ENCODE measurements at regions not wholly inside any gene's neighbourhood (a gene's known extent, or its start where the extent isn't known, plus 50 kb on each side); places are given as distances from the start of the nearest gene placed in this dataset.
"Not testable (repeated sequence)": the region's sequence is repeated elsewhere in the genome, so short reads cannot be mapped to it uniquely, and the experiment has no call there.

DNA sequence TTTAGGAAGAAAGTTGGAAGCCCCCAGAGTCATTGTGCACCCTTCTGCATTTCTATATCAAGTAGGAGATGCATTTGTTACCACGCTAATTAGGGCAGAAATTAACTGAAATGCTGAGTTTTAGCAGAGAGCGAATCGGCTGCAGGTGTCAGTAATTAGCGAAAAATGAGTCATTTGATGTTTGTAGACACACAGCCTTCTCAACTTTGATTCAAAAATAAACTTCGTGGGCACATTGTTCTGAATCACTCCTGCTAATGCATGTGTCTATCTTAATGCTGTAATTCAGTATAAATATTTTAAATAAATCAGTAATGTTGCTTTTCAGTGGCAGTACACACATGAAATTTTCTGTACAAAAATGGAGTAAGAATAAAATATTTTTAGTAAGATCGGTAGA lies 109.5 kb upstream of the CARD11 start:
- no peak overlapping the region for H3K4me3 ChIP-seq (ENCODE audit: low read depth in 1 of 3, low read length in 3 of 3)
- no peak for FAIRE-seq
- no peaks in the 10 kb centered on the region for H3K27me3 ChIP-seq (ENCODE audit: control insufficient read depth in 3 of 3, insufficient read depth in 3 of 3, low read length in 3 of 3)
- no peaks in the 10 kb centered on the region for H3K9me3 ChIP-seq (ENCODE audit: control insufficient read depth in 2 of 2, insufficient read depth in 1 of 2, low read depth in 1 of 2, low read length in 1 of 2)
- DNase-seq = no peak
- WGBS, 3 donors = 55 to 72% (median 61%) methylated on average over 6 of the region's 6 CpGs
- H3K4me1 ChIP-seq (ENCODE audit: control insufficient read depth in 3 of 3, insufficient read depth in 2 of 3, low read depth in 1 of 3, low read length in 2 of 3) = no peaks in the 10 kb centered on the region
- no peaks in the 10 kb centered on the region for H3K36me3 ChIP-seq (ENCODE audit: control insufficient read depth in 3 of 3, insufficient read depth in 2 of 3, low read depth in 1 of 3, low read length in 3 of 3)
- H3K27ac ChIP-seq (ENCODE audit: low read depth in 1 of 3, low read length in 2 of 3) = no peak overlapping the region

DNA sequence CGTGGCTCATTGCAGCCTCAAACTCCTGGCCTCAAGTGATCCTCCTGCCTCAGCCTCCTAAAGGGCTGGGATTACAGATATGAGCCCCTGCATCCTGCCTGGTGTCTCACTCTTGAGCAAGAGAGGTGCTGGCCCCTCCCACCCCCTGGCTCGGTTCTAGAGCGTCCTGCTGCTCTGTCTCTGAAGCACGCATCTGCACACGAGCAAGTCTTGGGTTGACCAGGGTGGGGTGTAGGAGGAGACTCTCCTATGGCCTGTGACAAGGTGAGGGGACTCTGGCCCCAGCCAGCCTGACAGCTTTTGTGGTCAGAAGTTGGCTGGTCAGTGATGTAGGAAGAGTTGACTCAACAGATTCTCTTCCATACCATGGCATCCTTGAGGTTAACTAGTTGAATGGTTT lies 110.7 kb upstream of the CARD11 start:
- 86 to 88% (median 87%) methylated on average over 5 of the region's 5 CpGs for whole genome bisulfite sequencing, 3 donors
- Histone ChIP-seq H3K4me1 (ENCODE audit: control insufficient read depth in 3 of 3, insufficient read depth in 2 of 3, low read depth in 1 of 3, low read length in 2 of 3) (no peaks in the 10 kb centered on the region), H3K36me3 (ENCODE audit: control insufficient read depth in 3 of 3, insufficient read depth in 2 of 3, low read depth in 1 of 3, low read length in 3 of 3) (no peaks in the 10 kb centered on the region), H3K27me3 (ENCODE audit: control insufficient read depth in 3 of 3, insufficient read depth in 3 of 3, low read length in 3 of 3) (no peaks in the 10 kb centered on the region), H3K9me3 (ENCODE audit: control insufficient read depth in 2 of 2, insufficient read depth in 1 of 2, low read depth in 1 of 2, low read length in 1 of 2) (no peaks in the 10 kb centered on the region), H3K4me3 (ENCODE audit: low read depth in 1 of 3, low read length in 3 of 3) (no peak overlapping the region), H3K27ac (ENCODE audit: low read depth in 1 of 3, low read length in 2 of 3) (no peak overlapping the region)
- DNase-seq = no peak
- no peak for FAIRE-seq

DNA sequence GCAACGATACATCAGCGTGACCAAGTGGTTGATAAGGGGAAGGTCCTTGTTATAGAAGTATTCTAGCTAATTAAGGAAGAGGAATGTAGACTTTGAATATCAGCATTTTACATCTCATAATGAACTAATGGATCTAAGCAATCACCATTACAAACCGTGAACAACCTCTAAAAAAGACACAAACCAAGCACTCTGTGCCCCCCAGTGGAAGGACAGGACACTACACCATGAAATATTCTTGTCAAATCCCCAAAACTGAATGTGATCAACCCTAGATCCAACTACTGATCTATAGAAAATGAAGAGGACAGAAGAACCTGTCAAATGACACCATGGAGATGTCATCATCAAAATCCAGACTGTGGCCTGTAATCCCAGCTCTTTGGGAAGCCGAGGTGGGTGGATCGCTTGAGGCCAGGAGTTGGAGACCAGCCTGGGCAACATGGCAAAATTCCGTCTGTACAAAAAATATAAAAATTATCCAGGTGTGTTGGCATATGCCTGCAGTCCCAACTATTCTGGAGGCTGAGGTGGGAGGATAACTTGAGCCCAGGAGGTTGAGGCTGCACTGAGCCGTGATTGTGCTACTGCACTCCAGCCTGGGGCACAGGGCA lies 111.3 kb upstream of the CARD11 start:
- H3K27me3 ChIP-seq (ENCODE audit: control insufficient read depth in 3 of 3, insufficient read depth in 3 of 3, low read length in 3 of 3) = no peaks in the 10 kb centered on the region
- DNase-seq (peak; percentile 51 to 58), FAIRE-seq (no peak)
- no peaks in the 10 kb centered on the region for H3K9me3 ChIP-seq (ENCODE audit: control insufficient read depth in 2 of 2, insufficient read depth in 1 of 2, low read depth in 1 of 2, low read length in 1 of 2)
- H3K4me1 ChIP-seq (ENCODE audit: control insufficient read depth in 3 of 3, insufficient read depth in 2 of 3, low read depth in 1 of 3, low read length in 2 of 3) = no peaks in the 10 kb centered on the region
- 70 to 79% (median 77%) methylated on average over 7 of the region's 7 CpGs for WGBS, 3 donors
- H3K36me3 ChIP-seq (ENCODE audit: control insufficient read depth in 3 of 3, insufficient read depth in 2 of 3, low read depth in 1 of 3, low read length in 3 of 3) = no peaks in the 10 kb centered on the region
- no peak overlapping the region for H3K4me3 ChIP-seq (ENCODE audit: low read depth in 1 of 3, low read length in 3 of 3)
- H3K27ac ChIP-seq (ENCODE audit: low read depth in 1 of 3, low read length in 2 of 3) = no peak overlapping the region

DNA sequence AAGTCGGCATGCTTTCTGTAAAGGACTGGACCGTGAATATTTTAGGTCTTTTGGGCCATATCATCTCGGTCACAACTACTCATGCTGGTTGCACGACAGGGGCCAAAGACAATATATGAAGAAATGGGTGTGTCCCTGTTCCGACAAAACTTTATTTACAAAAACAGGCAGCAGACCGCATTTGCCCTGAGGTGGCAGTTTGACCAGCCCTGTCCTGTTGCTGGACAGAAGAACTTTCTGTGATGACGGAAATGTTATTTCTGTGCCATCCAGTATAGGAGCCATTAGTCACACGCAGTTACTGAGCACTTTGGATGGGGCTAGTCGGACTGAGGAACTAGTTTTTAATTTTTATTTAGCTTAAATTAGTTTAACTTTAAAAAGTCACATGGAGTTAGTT lies 112.8 kb upstream of the CARD11 start:
- Histone ChIP-seq H3K9me3 (ENCODE audit: control insufficient read depth in 2 of 2, insufficient read depth in 1 of 2, low read depth in 1 of 2, low read length in 1 of 2) (no peaks in the 10 kb centered on the region), H3K4me1 (ENCODE audit: control insufficient read depth in 3 of 3, insufficient read depth in 2 of 3, low read depth in 1 of 3, low read length in 2 of 3) (no peaks in the 10 kb centered on the region), H3K27me3 (ENCODE audit: control insufficient read depth in 3 of 3, insufficient read depth in 3 of 3, low read length in 3 of 3) (no peaks in the 10 kb centered on the region), H3K27ac (ENCODE audit: low read depth in 1 of 3, low read length in 2 of 3) (no peak overlapping the region), H3K4me3 (ENCODE audit: low read depth in 1 of 3, low read length in 3 of 3) (no peak overlapping the region), H3K36me3 (ENCODE audit: control insufficient read depth in 3 of 3, insufficient read depth in 2 of 3, low read depth in 1 of 3, low read length in 3 of 3) (no peaks in the 10 kb centered on the region)
- WGBS, 3 donors = 75 to 88% (median 85%) methylated on average over 9 of the region's 9 CpGs
- FAIRE-seq (no peak), DNase-seq (no peak)

DNA sequence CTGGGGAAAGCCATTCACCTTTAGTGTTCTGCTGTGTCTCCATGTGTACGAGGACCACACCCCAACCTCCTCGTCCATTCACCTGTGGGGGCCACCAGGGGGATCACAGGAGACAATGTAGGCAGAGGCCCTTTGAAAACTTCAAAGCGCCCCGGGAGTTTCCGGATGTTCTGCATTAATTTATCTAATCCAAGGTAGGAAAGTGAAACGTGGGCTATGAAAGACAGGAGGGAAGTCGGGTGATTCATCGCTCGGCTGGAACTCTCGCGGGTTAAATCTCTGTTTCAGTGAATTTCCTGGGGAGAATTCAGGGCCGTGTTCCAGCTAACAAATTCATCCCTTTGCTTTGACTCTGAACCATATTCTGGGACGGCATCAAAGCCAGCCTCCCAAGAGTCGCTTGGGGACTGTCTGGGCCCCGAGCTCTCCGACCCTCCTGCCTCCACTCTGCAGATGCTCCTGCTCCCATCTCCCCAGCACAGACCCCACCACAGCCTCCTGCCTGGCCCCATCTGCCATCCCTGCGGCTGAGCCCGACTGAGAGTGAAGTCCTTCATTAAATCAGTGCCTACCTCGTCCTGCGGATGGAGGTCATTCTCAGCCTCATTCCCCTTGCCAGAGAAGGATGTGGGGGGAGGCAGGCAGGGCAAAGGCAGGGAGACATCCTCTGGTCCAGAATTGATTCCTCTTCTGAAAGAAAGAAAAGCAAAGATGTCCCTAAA lies 114.1 kb upstream of the CARD11 start:
- H3K36me3 ChIP-seq (ENCODE audit: control insufficient read depth in 3 of 3, insufficient read depth in 2 of 3, low read depth in 1 of 3, low read length in 3 of 3) = no peaks in the 10 kb centered on the region
- H3K4me3 ChIP-seq (ENCODE audit: low read depth in 1 of 3, low read length in 3 of 3) = no peak overlapping the region
- peaks cover 0 to 6% of the 10 kb centered on the region in 2 donors for H3K9me3 ChIP-seq (ENCODE audit: control insufficient read depth in 2 of 2, insufficient read depth in 1 of 2, low read depth in 1 of 2, low read length in 1 of 2)
- 45 to 58% (median 50%) methylated on average over 20 of the region's 20 CpGs for WGBS, 3 donors
- DNase-seq (no peak), FAIRE-seq (no peak)
- no peak overlapping the region for H3K27ac ChIP-seq (ENCODE audit: low read depth in 1 of 3, low read length in 2 of 3)
- no peaks in the 10 kb centered on the region for H3K27me3 ChIP-seq (ENCODE audit: control insufficient read depth in 3 of 3, insufficient read depth in 3 of 3, low read length in 3 of 3)
- no peaks in the 10 kb centered on the region for H3K4me1 ChIP-seq (ENCODE audit: control insufficient read depth in 3 of 3, insufficient read depth in 2 of 3, low read depth in 1 of 3, low read length in 2 of 3)

DNA sequence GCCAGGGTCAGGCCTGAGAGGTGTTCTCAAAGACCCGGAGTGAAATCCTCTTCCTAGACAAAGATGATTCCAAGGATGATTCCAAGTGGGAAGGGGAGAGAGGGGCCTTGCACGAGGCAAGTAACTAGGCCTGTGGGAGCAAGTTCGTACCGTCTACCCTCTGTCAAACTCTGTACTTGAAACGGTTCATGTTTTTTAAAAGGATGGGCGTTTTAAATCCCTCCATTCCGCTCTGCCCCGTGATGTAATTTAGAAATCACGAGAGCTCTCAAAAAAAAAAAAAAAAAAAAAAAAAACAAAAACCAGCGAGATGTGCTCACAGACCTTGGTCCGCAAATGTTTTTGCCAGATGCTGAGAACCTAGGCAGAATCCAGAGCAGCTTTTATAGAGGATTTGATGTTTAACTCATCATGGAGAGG lies 114.7 kb upstream of the CARD11 start:
- FAIRE-seq = no peak
- peaks cover 0 to 11% of the 10 kb centered on the region in 2 donors for H3K9me3 ChIP-seq (ENCODE audit: control insufficient read depth in 2 of 2, insufficient read depth in 1 of 2, low read depth in 1 of 2, low read length in 1 of 2)
- H3K27ac ChIP-seq (ENCODE audit: low read depth in 1 of 3, low read length in 2 of 3) = no peak overlapping the region
- H3K36me3 ChIP-seq (ENCODE audit: control insufficient read depth in 3 of 3, insufficient read depth in 2 of 3, low read depth in 1 of 3, low read length in 3 of 3) = no peaks in the 10 kb centered on the region
- no peak overlapping the region for H3K4me3 ChIP-seq (ENCODE audit: low read depth in 1 of 3, low read length in 3 of 3)
- WGBS, 3 donors = 78 to 85% (median 79%) methylated on average over 11 of the region's 11 CpGs
- no peaks in the 10 kb centered on the region for H3K27me3 ChIP-seq (ENCODE audit: control insufficient read depth in 3 of 3, insufficient read depth in 3 of 3, low read length in 3 of 3)
- H3K4me1 ChIP-seq (ENCODE audit: control insufficient read depth in 3 of 3, insufficient read depth in 2 of 3, low read depth in 1 of 3, low read length in 2 of 3) = no peaks in the 10 kb centered on the region
- no peak for DNase-seq

DNA sequence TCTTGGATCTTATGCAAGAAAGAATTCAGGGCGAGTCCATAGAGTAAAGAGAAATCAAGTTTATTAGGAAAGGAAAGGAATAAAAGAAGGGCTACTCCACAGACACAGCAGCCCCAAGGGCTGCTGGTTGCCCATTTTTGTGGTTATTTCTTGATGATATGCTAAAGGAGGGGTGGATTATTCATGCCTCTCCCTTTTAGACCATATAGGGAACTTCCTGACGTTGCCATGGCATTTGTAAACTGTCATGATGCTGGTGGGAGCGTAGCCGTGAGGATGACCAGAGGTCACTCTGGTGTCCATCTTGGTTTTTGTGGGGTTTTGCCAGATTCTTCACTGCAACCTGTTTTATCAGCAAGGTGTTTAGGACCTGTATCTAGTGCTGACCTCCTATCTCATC lies 115.4 kb upstream of the CARD11 start:
- FAIRE-seq (no peak), DNase-seq (no peak)
- Histone ChIP-seq H3K4me3 (ENCODE audit: low read depth in 1 of 3, low read length in 3 of 3) (no peak overlapping the region), H3K4me1 (ENCODE audit: control insufficient read depth in 3 of 3, insufficient read depth in 2 of 3, low read depth in 1 of 3, low read length in 2 of 3) (no peaks in the 10 kb centered on the region), H3K27ac (ENCODE audit: low read depth in 1 of 3, low read length in 2 of 3) (no peak overlapping the region), H3K36me3 (ENCODE audit: control insufficient read depth in 3 of 3, insufficient read depth in 2 of 3, low read depth in 1 of 3, low read length in 3 of 3) (no peaks in the 10 kb centered on the region), H3K9me3 (ENCODE audit: control insufficient read depth in 2 of 2, insufficient read depth in 1 of 2, low read depth in 1 of 2, low read length in 1 of 2) (peaks cover 0 to 11% of the 10 kb centered on the region in 2 donors), H3K27me3 (ENCODE audit: control insufficient read depth in 3 of 3, insufficient read depth in 3 of 3, low read length in 3 of 3) (no peaks in the 10 kb centered on the region)
- WGBS, 3 donors = 70 to 80% (median 79%) methylated on average over 4 of the region's 4 CpGs

DNA sequence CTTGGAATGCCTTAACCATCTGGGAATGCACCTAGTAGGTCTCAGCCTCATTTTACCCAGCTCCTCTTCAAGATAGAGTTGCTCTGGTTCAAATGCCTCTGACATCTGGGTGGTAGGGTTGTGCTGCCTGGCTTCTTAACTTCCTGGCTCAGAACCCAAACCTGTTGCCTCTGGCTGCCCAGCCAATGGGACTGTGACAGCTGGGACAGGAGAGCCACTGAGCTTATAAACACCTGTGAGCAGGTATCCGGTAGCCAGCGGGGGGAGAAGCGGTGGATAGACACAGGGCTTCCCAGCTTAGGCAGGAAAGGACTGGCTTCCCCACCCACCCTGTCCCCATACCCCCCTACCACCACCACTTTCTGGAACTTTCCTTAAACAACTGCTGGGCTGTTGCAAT lies 115.8 kb upstream of the CARD11 start:
- H3K27me3 ChIP-seq (ENCODE audit: control insufficient read depth in 3 of 3, insufficient read depth in 3 of 3, low read length in 3 of 3) = no peaks in the 10 kb centered on the region
- WGBS, 3 donors = 22 to 63% (median 42%) methylated on average over 3 of the region's 3 CpGs
- FAIRE-seq = no peak

DNA sequence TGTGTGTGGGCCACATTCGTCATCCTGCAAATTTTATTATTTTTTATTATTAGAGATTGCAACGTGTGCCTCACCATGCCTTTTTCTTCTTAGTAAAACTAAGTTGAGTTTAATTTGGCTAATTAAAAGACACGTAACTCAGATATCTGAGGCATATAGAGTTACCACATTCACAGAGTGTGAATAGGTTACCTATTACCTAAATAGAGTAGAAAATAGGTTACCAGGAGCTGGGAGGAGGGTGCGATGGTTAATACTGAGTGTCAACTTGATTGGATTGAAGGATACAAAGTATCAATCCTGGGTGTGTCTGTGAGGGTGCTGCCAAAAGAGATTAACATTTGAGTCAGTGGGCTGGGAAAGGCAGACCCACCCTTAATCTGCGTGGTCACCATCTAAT lies 116.3 kb upstream of the CARD11 start:
- H3K27ac ChIP-seq (ENCODE audit: low read depth in 1 of 3, low read length in 2 of 3); DNase-seq; H3K4me3 ChIP-seq (ENCODE audit: low read depth in 1 of 3, low read length in 3 of 3); H3K27me3 ChIP-seq (ENCODE audit: control insufficient read depth in 3 of 3, insufficient read depth in 3 of 3, low read length in 3 of 3); H3K4me1 ChIP-seq (ENCODE audit: control insufficient read depth in 3 of 3, insufficient read depth in 2 of 3, low read depth in 1 of 3, low read length in 2 of 3); FAIRE-seq; H3K36me3 ChIP-seq (ENCODE audit: control insufficient read depth in 3 of 3, insufficient read depth in 2 of 3, low read depth in 1 of 3, low read length in 3 of 3): not testable (repeated sequence)
- peaks cover 0 to 11% of the 10 kb centered on the region in 2 donors for H3K9me3 ChIP-seq (ENCODE audit: control insufficient read depth in 2 of 2, insufficient read depth in 1 of 2, low read depth in 1 of 2, low read length in 1 of 2)
- WGBS, 3 donors = 17 to 65% (median 50%) methylated on average over 5 of the region's 5 CpGs

More for the DNA sequence above, 115.8 kb upstream of the CARD11 start:
- Histone ChIP-seq H3K36me3 (ENCODE audit: control insufficient read depth in 3 of 3, insufficient read depth in 2 of 3, low read depth in 1 of 3, low read length in 3 of 3) (no peaks in the 10 kb centered on the region), H3K9me3 (ENCODE audit: control insufficient read depth in 2 of 2, insufficient read depth in 1 of 2, low read depth in 1 of 2, low read length in 1 of 2) (peaks cover 0 to 11% of the 10 kb centered on the region in 2 donors), H3K4me1 (ENCODE audit: control insufficient read depth in 3 of 3, insufficient read depth in 2 of 3, low read depth in 1 of 3, low read length in 2 of 3) (peaks cover 0 to under 1% (median 0%) of the 10 kb centered on the region in 3 donors), H3K27ac (ENCODE audit: low read depth in 1 of 3, low read length in 2 of 3) (no peak overlapping the region), H3K4me3 (ENCODE audit: low read depth in 1 of 3, low read length in 3 of 3) (no peak overlapping the region)
- no peak for DNase-seq

Data from small intestine (tissue), 7 donors.